ENCODE measurements at regions not wholly inside any gene's neighbourhood (a gene's known extent, or its start where the extent isn't known, plus 50 kb on each side); places are given as distances from the start of the nearest gene placed in this dataset.

GRCh38 chr2:60234274-60234986 lies 319.0 kb downstream of the BCL11A start:
- no peaks in the 10 kb centered on the region for H3K27me3 ChIP-seq
- no peaks in the 10 kb centered on the region for H3K9me3 ChIP-seq
- intact Hi-C loops (cut with DNase I), result no loop called here
- H3K4me1 ChIP-seq (ENCODE audit: insufficient read depth), result no peaks in the 10 kb centered on the region
- H3K4me3 ChIP-seq, result no peak overlapping the region
- 88 to 93% (median 88%) methylated on average over 6 of the region's 6 CpGs for WGBS, 3 donors
- H3K27ac ChIP-seq, result no peak overlapping the region
- no peak for TF ChIP-seq EP300 (IDR thresholded peaks at IDR 0.05)
- TF ChIP-seq CTCF (IDR thresholded peaks at IDR 0.05), result no peak
- TF ChIP-seq POLR2A (IDR thresholded peaks at IDR 0.05), result no peak
- H3K36me3 ChIP-seq, result no peaks in the 10 kb centered on the region
- no peak for DNase-seq

- Histone ChIP-seq H3K9me3 (no peaks in the 10 kb centered on the region), H3K27me3 (no peaks in the 10 kb centered on the region), H3K4me1 (ENCODE audit: insufficient read depth) (no peaks in the 10 kb centered on the region), H3K27ac (no peak overlapping the region), H3K36me3 (no peaks in the 10 kb centered on the region), H3K4me3 (no peak overlapping the region)
- TF ChIP-seq CTCF (IDR thresholded peaks at IDR 0.05), result no peak
- TF ChIP-seq EP300 (IDR thresholded peaks at IDR 0.05), result no peak
- TF ChIP-seq POLR2A (IDR thresholded peaks at IDR 0.05), result no peak
- 59 to 74% (median 69%) methylated on average over 2 of the region's 2 CpGs for WGBS, 3 donors
- intact Hi-C loops (cut with DNase I), result no loop called here
- no peak for DNase-seq
These were observed 322.9 kb downstream of the BCL11A start for GRCh38 chr2:60230596-60230995.

- Histone ChIP-seq H3K4me3 (no peak overlapping the region), H3K4me1 (ENCODE audit: insufficient read depth) (no peaks in the 10 kb centered on the region), H3K27me3 (no peaks in the 10 kb centered on the region), H3K9me3 (no peaks in the 10 kb centered on the region), H3K27ac (no peak overlapping the region), H3K36me3 (no peaks in the 10 kb centered on the region)
- DNase-seq, result no peak
- 85 to 89% (median 88%) methylated on average over 6 of the region's 6 CpGs for WGBS, 3 donors
- intact Hi-C loops (cut with DNase I), result no loop called here
- TF ChIP-seq POLR2A (IDR thresholded peaks at IDR 0.05) (no peak), EP300 (IDR thresholded peaks at IDR 0.05) (no peak), CTCF (IDR thresholded peaks at IDR 0.05) (no peak)
These were observed 323.4 kb downstream of the BCL11A start for GRCh38 chr2:60230037-60230436.

GRCh38 chr2:60226943-60227342 lies 326.5 kb downstream of the BCL11A start:
- no peak overlapping the region for H3K27ac ChIP-seq

More at GRCh38 chr2:60226943-60227342, 326.5 kb downstream of the BCL11A start:
- Histone ChIP-seq H3K36me3 (no peaks in the 10 kb centered on the region), H3K27me3 (no peaks in the 10 kb centered on the region), H3K9me3 (no peaks in the 10 kb centered on the region), H3K4me1 (ENCODE audit: insufficient read depth) (no peaks in the 10 kb centered on the region), H3K4me3 (no peak overlapping the region)
- 90 to 95% (median 92%) methylated on average over 3 of the region's 3 CpGs for WGBS, 3 donors
- intact Hi-C loops (cut with DNase I), result no loop called here
- TF ChIP-seq EP300 (IDR thresholded peaks at IDR 0.05), result no peak
- no peak for TF ChIP-seq POLR2A (IDR thresholded peaks at IDR 0.05)
- no peak for TF ChIP-seq CTCF (IDR thresholded peaks at IDR 0.05)
- no peak for DNase-seq
